Lower lobe of right lung (tissue), 2 donors: ENCODE measurements at regions not wholly inside any gene's neighbourhood (a gene's known extent, or its start where the extent isn't known, plus 50 kb on each side); places are given as distances from the start of the nearest gene placed in this dataset.
A peak's percentile ranks its signal among the peaks of the same experiment; 100 is the strongest.

ENCODE experiments used
- ATAC-seq, 2 donors: fragments of 200-7000 bp; cut with Tn5 transposase; one replicate each; pipeline ENCODE4 v1.9.1; 2020 to 2022; ENCODE audit warnings: mild to moderate bottlenecking in 2 of 2, moderate library complexity in 2 of 2
- DNase-seq: peaks from one replicate; pipeline ENCODE4 v3.0.0-alpha.2; 2020
- H3K27ac ChIP-seq: fragments of 200-600 bp; one replicate; pipeline ENCODE4 v1.8.0; 2022
- H3K27me3 ChIP-seq: fragments of 200-600 bp; one replicate; pipeline ENCODE4 v1.8.0; 2022; ENCODE audit warnings: low read depth
- H3K36me3 ChIP-seq: fragments of 200-600 bp; one replicate; pipeline ENCODE4 v1.8.0; 2022; ENCODE audit warnings: mild to moderate bottlenecking
- H3K4me1 ChIP-seq: fragments of 200-600 bp; one replicate; pipeline ENCODE4 v1.8.0; 2022
- H3K4me3 ChIP-seq: fragments of 200-600 bp; one replicate; pipeline ENCODE4 v1.8.0; 2022; ENCODE audit warnings: mild to moderate bottlenecking
- H3K9me3 ChIP-seq: fragments of 200-600 bp; one replicate; pipeline ENCODE4 v1.8.0; 2022
- intact Hi-C: fragments of 100-400 bp; cut with DNase I; formaldehyde crosslinking; loops from one replicate; pipeline ENCODE4 v1.11.0; 2022
- TF ChIP-seq, protein P1 (sequence below): fragments of 200-600 bp; IDR thresholded peaks from one replicate; pipeline ENCODE4 v1.8.0; 2022; ENCODE audit warnings: antibody characterized with exemption, mild to moderate bottlenecking
- donor health status: DM: no; HTN: yes; CAD: no; lungs with severe emphysema.

DNA sequence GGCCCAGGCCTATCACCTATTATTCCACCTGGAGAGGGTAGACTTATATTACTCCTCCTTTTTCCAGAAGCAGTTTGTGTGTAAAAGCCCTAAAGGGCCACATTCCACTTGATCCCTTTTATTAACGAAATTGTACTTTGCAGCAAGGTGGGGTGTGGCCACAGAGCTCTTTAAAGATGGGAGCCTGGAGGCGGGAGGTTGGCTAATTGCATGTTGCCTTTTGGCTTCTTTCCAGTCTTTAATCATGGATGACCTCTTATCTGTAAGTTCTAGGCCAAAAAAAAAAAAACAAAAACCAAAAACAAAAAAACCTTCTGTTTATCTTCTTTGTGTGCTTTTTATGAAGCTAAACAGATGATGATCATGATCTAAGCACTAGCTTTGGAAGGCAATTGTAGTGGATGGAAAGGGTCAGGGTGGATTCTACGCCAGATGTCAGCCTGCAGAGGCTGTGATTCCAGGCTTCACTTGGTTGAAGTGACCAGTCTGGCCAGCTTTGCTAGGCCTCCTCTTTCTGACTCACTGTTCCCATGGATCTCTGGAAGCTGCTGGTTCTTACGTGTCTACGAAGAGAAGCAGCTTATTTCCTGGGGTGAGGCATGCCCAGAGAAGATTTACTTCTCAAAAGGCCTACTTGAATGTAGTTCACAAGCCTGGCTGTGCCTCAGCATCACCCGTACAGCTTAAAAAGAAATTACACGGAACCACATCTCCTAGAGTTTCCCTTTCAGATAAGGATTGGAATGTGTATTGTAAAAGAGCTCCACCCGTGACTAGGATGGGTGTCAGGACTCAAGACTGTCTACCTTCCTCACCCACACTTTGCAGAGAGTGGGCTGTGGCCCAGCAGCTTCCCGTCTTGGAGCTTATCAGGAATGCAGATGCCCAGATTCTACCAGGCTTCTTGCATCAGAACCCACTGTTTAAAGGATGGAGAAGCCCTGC lies 330.9 kb upstream of the C2CD4B start:
- Histone ChIP-seq H3K9me3 (no peaks in the 10 kb centered on the region), H3K36me3 (no peaks in the 10 kb centered on the region), H3K4me1 (peaks cover 3% of the 10 kb centered on the region), H3K27ac (no peak overlapping the region), H3K4me3 (no peak overlapping the region), H3K27me3 (no peaks in the 10 kb centered on the region)
- ATAC-seq (peak; percentile 42 to 79), DNase-seq (no peak)
- intact Hi-C loops, result no loop called here
- TF ChIP-seq, protein P1, sequence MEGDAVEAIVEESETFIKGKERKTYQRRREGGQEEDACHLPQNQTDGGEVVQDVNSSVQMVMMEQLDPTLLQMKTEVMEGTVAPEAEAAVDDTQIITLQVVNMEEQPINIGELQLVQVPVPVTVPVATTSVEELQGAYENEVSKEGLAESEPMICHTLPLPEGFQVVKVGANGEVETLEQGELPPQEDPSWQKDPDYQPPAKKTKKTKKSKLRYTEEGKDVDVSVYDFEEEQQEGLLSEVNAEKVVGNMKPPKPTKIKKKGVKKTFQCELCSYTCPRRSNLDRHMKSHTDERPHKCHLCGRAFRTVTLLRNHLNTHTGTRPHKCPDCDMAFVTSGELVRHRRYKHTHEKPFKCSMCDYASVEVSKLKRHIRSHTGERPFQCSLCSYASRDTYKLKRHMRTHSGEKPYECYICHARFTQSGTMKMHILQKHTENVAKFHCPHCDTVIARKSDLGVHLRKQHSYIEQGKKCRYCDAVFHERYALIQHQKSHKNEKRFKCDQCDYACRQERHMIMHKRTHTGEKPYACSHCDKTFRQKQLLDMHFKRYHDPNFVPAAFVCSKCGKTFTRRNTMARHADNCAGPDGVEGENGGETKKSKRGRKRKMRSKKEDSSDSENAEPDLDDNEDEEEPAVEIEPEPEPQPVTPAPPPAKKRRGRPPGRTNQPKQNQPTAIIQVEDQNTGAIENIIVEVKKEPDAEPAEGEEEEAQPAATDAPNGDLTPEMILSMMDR, result no peak

DNA sequence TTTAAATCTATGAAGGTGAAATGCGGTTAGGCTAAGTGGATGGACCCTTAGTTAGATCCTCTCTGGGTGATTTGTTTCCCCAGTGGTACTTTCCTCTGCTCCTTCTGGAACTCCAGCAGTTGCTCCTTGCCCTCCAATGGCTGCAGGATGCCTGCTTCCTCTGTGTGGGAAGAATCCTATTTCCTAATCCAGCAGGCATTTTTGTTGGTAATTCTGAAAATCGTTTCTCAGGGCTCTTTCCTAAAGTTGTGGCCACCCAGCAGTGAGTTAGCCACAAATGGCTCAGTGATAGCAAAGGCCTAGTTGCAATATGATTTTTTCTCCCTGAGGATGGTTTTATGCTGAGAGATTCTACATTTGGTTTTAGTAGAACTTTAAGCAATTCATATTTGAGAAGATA lies 332.3 kb upstream of the C2CD4B start:
- TF ChIP-seq, protein P1, result no peak
- Histone ChIP-seq H3K36me3 (no peaks in the 10 kb centered on the region), H3K4me3 (no peak overlapping the region), H3K27ac (no peak overlapping the region), H3K27me3 (no peaks in the 10 kb centered on the region), H3K9me3 (no peaks in the 10 kb centered on the region), H3K4me1 (peaks cover 3% of the 10 kb centered on the region)
- intact Hi-C loops, result no loop called here
- DNase-seq, result no peak
- no peak for ATAC-seq

DNA sequence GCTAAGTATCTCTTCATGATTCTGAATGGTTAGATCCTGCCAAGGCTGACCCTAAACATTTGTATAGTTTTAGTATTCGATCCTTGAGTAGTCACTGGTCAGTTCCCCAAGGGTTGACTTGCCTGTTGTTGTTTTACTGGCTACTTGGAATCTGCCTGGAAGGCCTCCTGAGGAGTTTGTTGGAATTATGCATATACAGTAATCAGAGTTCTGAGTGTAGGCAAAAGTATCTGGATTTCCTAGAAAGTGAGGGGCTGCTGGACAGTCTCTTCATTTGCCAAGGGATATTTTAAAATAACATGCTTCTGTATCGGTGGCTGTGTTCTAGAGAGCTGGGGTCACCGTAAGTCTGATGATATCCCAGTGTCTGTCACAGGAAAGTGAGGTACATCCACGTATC lies 333.2 kb upstream of the C2CD4B start:
- DNase-seq, result no peak
- intact Hi-C loops, result no loop called here
- TF ChIP-seq, protein P1, result no peak
- H3K27ac ChIP-seq, result no peak overlapping the region
- no peaks in the 10 kb centered on the region for H3K36me3 ChIP-seq
- no peak overlapping the region for H3K4me3 ChIP-seq
- ATAC-seq, result no peak
- H3K27me3 ChIP-seq, result no peaks in the 10 kb centered on the region
- H3K4me1 ChIP-seq, result peaks cover 3% of the 10 kb centered on the region
- H3K9me3 ChIP-seq, result no peaks in the 10 kb centered on the region

DNA sequence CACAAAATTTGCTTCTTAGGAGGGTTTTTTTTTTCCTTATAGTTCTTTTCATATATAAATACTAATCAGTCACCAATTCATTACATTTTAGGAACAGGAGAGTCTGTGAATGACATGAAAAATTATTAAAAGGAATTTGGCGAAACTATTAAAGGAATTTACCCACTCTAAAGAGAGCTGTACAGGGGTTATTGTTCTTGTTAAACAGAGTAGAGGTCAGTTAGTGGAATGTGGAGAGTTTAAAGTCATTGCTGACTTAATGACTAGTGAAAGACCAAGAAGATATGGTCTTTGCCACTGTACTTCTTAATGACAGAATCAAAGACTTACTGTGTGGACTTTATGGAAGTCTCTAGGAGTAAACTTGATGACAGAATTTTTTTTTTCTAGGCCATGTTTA lies 333.6 kb upstream of the C2CD4B start:
- Histone ChIP-seq H3K4me3 (no peak overlapping the region), H3K27ac (no peak overlapping the region), H3K4me1 (peaks cover 3% of the 10 kb centered on the region), H3K9me3 (no peaks in the 10 kb centered on the region), H3K36me3 (no peaks in the 10 kb centered on the region), H3K27me3 (no peaks in the 10 kb centered on the region)
- TF ChIP-seq, protein P1, result no peak
- ATAC-seq (no peak), DNase-seq (no peak)
- intact Hi-C loops, result no loop called here

DNA sequence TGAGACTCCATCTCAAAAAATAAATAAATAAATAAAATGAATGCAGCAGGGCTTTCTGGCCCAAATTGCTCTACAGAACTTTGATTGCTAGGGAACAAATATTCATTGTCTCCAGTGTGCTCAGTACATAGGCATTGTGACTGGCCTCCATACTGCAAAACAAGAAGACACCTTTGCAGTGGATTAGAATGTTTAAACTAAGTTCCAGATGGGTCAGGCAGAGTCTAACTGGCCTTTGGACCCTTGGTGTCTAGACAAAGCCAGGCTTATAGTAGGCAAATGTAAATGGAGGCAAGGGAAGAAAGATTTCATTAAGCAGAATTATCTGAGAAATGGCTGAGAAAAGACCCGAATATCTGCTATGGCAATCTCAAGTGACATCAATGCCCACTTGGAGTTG lies 335.2 kb upstream of the C2CD4B start:
- Histone ChIP-seq H3K27me3 (no peaks in the 10 kb centered on the region), H3K27ac (no peak overlapping the region), H3K36me3 (no peaks in the 10 kb centered on the region), H3K4me3 (no peak overlapping the region), H3K4me1 (peaks cover 3% of the 10 kb centered on the region), H3K9me3 (no peaks in the 10 kb centered on the region)
- DNase-seq, result no peak
- intact Hi-C loops, result no loop called here
- TF ChIP-seq, protein P1, result no peak
- no peak for ATAC-seq
